Neuron (in vitro differentiated cells): ENCODE measurements at regions not wholly inside any gene's neighbourhood (a gene's known extent, or its start where the extent isn't known, plus 50 kb on each side); places are given as distances from the start of the nearest gene placed in this dataset.

ENCODE experiments used
- H2AFZ ChIP-seq: one replicate; pipeline ENCODE4 v1.6.1; 2013; ENCODE audit warnings: low read depth, mild to moderate bottlenecking, inconsistent platforms, low read length, moderate library complexity
- H3K27me3 ChIP-seq: one replicate; pipeline ENCODE4 v1.6.1; 2013; ENCODE audit warnings: low read length; ENCODE audit not compliant: insufficient read depth
- H3K36me3 ChIP-seq: one replicate; pipeline ENCODE4 v1.6.1; 2013; ENCODE audit warnings: low read length; ENCODE audit not compliant: insufficient read depth
- H3K4me1 ChIP-seq: one replicate; pipeline ENCODE4 v1.6.1; 2013; ENCODE audit warnings: low read length; ENCODE audit not compliant: insufficient read depth
- H3K4me3 ChIP-seq: 2 replicates; pipeline ENCODE4 v1.5.1; 2013; ENCODE audit warnings: mild to moderate bottlenecking, low read length, moderate library complexity
- H3K9me3 ChIP-seq: one replicate; pipeline ENCODE4 v1.6.1; 2013; ENCODE audit warnings: low read length

- no peaks in the 10 kb centered on the region for H3K4me1 ChIP-seq
- no peaks in the 10 kb centered on the region for H3K36me3 ChIP-seq
- no peak overlapping the region for H3K4me3 ChIP-seq
- H2AFZ ChIP-seq: no peak overlapping the region
- H3K9me3 ChIP-seq: no peaks in the 10 kb centered on the region
- H3K27me3 ChIP-seq: no peaks in the 10 kb centered on the region
Observed at GRCh38 chr1:96372881-96373280, 348.7 kb upstream of the PTBP2 start.

GRCh38 chr1:96374076-96374762, 347.4 kb upstream of the PTBP2 start:
- H3K4me1 ChIP-seq: no peaks in the 10 kb centered on the region
- no peaks in the 10 kb centered on the region for H3K9me3 ChIP-seq
- no peaks in the 10 kb centered on the region for H3K27me3 ChIP-seq
- H3K36me3 ChIP-seq: no peaks in the 10 kb centered on the region
- no peak overlapping the region for H2AFZ ChIP-seq
- no peak overlapping the region for H3K4me3 ChIP-seq

- no peaks in the 10 kb centered on the region for H3K36me3 ChIP-seq
- no peaks in the 10 kb centered on the region for H3K27me3 ChIP-seq
- no peak overlapping the region for H3K4me3 ChIP-seq
- H3K9me3 ChIP-seq: no peaks in the 10 kb centered on the region
- H3K4me1 ChIP-seq: no peaks in the 10 kb centered on the region
- no peak overlapping the region for H2AFZ ChIP-seq
Observed at GRCh38 chr1:96376846-96377245, 344.7 kb upstream of the PTBP2 start.

GRCh38 chr1:96384611-96385010, 337.0 kb upstream of the PTBP2 start:
- Histone ChIP-seq H3K9me3 (no peaks in the 10 kb centered on the region), H3K27me3 (no peaks in the 10 kb centered on the region), H3K36me3 (no peaks in the 10 kb centered on the region), H3K4me1 (no peaks in the 10 kb centered on the region), H3K4me3 (no peak overlapping the region), H2AFZ (no peak overlapping the region)

GRCh38 chr1:96387785-96388184, 333.8 kb upstream of the PTBP2 start:
- Histone ChIP-seq H3K4me3 (no peak overlapping the region), H3K36me3 (no peaks in the 10 kb centered on the region), H3K9me3 (no peaks in the 10 kb centered on the region), H2AFZ (no peak overlapping the region), H3K4me1 (no peaks in the 10 kb centered on the region), H3K27me3 (no peaks in the 10 kb centered on the region)

- Histone ChIP-seq H3K36me3 (no peaks in the 10 kb centered on the region), H3K9me3 (no peaks in the 10 kb centered on the region), H3K4me3 (no peak overlapping the region), H2AFZ (no peak overlapping the region), H3K4me1 (no peaks in the 10 kb centered on the region), H3K27me3 (no peaks in the 10 kb centered on the region)
Observed at GRCh38 chr1:96388421-96389310, 332.9 kb upstream of the PTBP2 start.

GRCh38 chr1:96400089-96400488, 321.5 kb upstream of the PTBP2 start:
- no peaks in the 10 kb centered on the region for H3K36me3 ChIP-seq
- no peak overlapping the region for H2AFZ ChIP-seq
- H3K9me3 ChIP-seq: no peaks in the 10 kb centered on the region

GRCh38 chr1:96409087-96409486, 312.5 kb upstream of the PTBP2 start:
- Histone ChIP-seq H3K27me3 (no peaks in the 10 kb centered on the region), H3K36me3 (no peaks in the 10 kb centered on the region), H3K9me3 (no peaks in the 10 kb centered on the region), H3K4me1 (no peaks in the 10 kb centered on the region), H3K4me3 (no peak overlapping the region), H2AFZ (no peak overlapping the region)

More at GRCh38 chr1:96400089-96400488, 321.5 kb upstream of the PTBP2 start:
- Histone ChIP-seq H3K4me1 (no peaks in the 10 kb centered on the region), H3K27me3 (no peaks in the 10 kb centered on the region), H3K4me3 (no peak overlapping the region)

- Histone ChIP-seq H3K9me3 (no peaks in the 10 kb centered on the region), H3K27me3 (no peaks in the 10 kb centered on the region), H3K4me1 (no peaks in the 10 kb centered on the region), H2AFZ (no peak overlapping the region), H3K4me3 (no peak overlapping the region), H3K36me3 (no peaks in the 10 kb centered on the region)
Observed at GRCh38 chr1:96409689-96410088, 311.9 kb upstream of the PTBP2 start.

GRCh38 chr1:96411006-96411405, 310.6 kb upstream of the PTBP2 start:
- H3K27me3 ChIP-seq: no peaks in the 10 kb centered on the region
- H2AFZ ChIP-seq: no peak overlapping the region
- no peaks in the 10 kb centered on the region for H3K4me1 ChIP-seq
- H3K4me3 ChIP-seq: no peak overlapping the region
- no peaks in the 10 kb centered on the region for H3K36me3 ChIP-seq
- no peaks in the 10 kb centered on the region for H3K9me3 ChIP-seq

- H3K9me3 ChIP-seq: no peaks in the 10 kb centered on the region
- H3K36me3 ChIP-seq: no peaks in the 10 kb centered on the region
- no peak overlapping the region for H2AFZ ChIP-seq
- H3K27me3 ChIP-seq: no peaks in the 10 kb centered on the region
- no peak overlapping the region for H3K4me3 ChIP-seq
- no peaks in the 10 kb centered on the region for H3K4me1 ChIP-seq
Observed at GRCh38 chr1:96414598-96414997, 307.0 kb upstream of the PTBP2 start.

GRCh38 chr1:96416111-96416595, 305.4 kb upstream of the PTBP2 start:
- no peak overlapping the region for H2AFZ ChIP-seq
- no peaks in the 10 kb centered on the region for H3K27me3 ChIP-seq
- H3K4me1 ChIP-seq: no peaks in the 10 kb centered on the region
- no peaks in the 10 kb centered on the region for H3K9me3 ChIP-seq
- H3K36me3 ChIP-seq: no peaks in the 10 kb centered on the region
- no peak overlapping the region for H3K4me3 ChIP-seq

- no peak overlapping the region for H2AFZ ChIP-seq
Observed at GRCh38 chr1:96416701-96417444, 304.7 kb upstream of the PTBP2 start.

More at GRCh38 chr1:96416701-96417444, 304.7 kb upstream of the PTBP2 start:
- Histone ChIP-seq H3K27me3 (no peaks in the 10 kb centered on the region), H3K4me3 (no peak overlapping the region), H3K9me3 (no peaks in the 10 kb centered on the region), H3K4me1 (no peaks in the 10 kb centered on the region), H3K36me3 (no peaks in the 10 kb centered on the region)
